HG03442 (cell line): ENCODE measurements at regions not wholly inside any gene's neighbourhood (a gene's known extent, or its start where the extent isn't known, plus 50 kb on each side); places are given as distances from the start of the nearest gene placed in this dataset.

Experiments
- ATAC-seq: cut with Tn5 transposase; IDR thresholded peaks from one replicate; pipeline ENCODE4 v1.9.1; 2021; ENCODE audit warnings: mild to moderate bottlenecking, moderate library complexity; ENCODE audit not compliant: unreplicated experiment

DNA sequence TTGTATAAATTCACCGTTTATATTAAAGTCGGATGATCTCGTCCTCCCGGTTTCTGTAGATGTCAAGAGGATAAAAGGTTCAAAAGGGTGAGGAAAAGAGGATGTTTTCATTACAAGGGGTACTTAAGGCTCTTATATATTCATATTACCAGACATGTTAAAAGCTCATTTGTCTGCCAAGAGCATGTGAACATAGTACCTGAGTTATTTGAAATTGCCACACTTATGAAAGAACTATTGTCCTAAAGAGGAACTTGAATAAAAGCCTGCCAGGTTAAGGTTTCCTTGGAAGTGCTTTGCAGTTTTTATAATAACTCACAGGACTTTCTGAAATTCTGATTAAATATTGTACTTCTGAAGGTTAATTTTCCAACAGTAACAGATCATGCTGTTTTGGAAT is 1915.1 kb downstream of the MAT2B start:
- no peak for ATAC-seq

DNA sequence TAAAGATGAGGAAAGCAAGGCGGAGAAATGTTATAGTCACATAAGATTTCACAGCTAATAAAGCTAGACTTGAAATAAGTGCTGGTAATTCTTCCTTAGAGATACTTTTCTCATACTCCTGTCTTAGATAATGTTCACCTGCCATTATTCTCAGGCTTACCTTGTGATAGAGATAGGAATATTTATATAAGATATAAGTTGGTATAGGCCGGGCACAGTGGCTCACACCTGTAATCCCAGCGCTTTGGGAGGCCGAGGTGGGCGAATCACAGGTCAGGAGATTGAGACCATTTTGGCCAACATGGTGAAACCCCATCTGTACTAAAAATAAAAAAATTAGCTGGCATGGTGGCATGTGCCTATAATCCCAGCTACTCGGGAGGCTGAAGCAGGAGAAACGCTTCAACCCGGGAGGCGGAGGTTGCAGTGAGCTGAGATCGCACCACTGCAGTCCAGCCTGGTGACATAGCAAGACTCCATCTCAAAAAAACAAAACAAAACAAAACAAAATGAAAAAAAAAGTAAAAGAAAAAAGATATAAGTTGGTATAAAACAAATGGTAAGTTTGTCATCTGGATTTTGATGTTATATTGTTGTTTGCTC is 1918.4 kb downstream of the MAT2B start:
- no peak for ATAC-seq

DNA sequence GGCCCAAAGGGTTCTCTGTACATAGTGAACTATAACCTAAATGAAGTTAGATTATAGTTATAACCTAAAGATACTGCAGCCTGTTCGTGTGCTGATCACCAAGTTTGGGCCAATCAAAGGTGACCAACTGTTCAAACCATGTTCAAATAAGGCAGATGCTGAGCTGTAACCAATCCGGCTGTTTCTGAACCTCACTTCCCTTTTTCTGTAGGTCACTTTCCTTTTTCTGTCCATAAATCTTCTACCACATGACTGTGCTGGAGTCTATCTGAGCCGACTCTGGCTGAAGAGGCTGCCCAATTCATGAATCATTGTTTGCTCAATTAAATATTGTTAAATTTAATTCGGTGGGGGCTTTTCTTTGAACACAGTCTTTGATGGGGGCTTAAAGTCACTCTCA is 1920.2 kb downstream of the MAT2B start:
- ATAC-seq = no peak

DNA sequence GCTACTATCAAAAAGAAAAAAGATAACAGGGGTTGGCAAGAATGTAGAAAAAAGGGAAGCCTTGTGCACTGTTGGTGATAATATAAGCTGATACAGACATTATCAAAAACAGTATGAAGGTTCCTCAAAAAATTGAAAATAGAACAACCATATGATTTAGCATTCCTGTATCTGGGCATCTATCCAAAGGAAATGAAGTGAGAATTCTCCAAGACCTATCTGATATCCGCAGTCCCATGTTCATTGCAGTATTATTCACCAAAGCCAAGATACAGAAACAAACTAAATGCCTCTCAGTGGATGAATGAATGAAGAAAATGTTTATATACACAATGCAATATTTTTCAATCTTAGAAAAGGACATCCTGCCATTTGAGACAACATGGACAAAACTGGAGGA is 1943.3 kb downstream of the MAT2B start:
- ATAC-seq = no peak

GRCh38 chr5:165457859-165458481 is 1952.6 kb downstream of the MAT2B start:
- ATAC-seq = peak; percentile 35

DNA sequence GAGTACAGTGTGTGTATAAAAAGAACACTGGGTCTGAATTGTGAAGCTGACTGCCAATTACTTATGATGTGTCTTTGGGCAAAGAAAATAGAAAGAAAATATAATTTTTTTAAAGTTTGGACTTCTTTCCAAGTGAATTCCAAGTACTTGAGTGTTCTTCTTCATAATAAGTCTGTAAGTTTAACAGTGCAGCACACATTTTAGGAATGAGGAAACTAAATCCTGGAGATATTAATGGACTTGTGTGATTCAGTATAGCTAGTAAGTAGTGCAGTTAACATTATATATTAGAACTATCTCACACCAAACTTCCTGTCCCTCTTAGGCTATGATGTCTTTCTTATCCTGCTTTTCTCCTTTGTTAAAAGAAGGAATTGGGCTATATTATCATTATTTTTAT is 1953.8 kb downstream of the MAT2B start:
- no peak for ATAC-seq

DNA sequence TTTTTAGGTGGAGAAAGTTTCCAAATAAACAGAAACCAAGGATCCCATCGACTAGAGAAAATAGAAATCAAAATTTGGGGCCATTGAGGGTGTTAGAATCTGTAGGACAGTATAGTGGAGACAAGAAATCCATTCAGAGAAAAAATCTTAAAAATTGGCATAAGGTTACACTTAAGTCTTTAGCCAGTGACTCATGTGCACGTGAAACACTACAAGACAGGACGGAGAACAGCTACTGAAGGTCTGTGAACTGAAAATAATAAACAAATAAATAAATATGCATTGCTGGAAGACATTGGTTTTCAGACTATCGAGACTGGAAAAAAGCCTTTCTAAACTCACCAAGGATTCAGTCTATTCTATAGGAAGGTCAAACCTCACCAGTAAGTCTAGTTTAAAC is 1955.5 kb downstream of the MAT2B start:
- ATAC-seq = no peak

DNA sequence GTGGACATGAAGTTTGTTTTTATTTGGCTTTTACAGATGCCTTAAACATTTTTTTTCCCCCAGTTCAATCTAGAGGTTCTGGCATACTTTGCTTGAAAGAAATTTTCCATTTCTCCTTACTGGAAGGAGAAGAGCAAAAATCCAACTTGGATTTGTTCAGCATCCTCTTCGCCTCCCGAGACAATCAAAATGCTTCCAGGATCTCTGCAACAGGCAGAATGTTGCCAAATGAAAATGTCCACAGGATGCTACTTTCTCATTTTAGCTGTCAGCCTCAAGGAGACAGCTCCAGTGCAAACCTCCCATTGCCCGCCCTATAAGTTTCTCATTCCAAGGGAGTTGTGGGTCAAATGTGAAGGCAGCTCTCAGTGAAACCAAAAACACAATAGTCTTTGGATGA is 1972.1 kb downstream of the MAT2B start:
- no peak for ATAC-seq

DNA sequence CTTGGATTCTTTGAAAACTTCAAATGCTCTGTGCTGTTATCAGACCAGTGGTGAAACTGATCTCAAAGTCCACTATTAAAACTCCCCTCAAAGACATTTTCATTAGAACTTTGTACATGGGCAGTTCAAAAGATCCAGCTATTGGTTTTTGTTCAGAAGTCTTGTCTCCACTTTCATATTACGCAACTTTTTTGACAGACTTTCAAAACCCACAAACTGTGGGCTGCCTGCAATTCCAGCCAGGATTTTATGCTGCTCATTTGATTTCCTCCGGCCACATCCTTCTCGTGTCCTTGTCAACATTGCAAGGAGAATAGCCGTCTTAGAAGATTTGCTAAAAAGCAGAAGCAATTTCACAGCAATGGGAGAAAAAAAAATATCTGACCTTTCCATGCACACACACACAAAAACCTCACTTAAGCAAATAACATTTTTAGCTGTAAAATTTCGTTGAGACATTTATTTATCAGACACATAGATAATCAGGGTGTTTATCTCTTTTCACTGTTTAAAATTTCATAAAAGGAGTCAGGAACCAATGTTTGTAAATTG is 1990.5 kb downstream of the MAT2B start:
- no peak for ATAC-seq

GRCh38 chr5:165497707-165498106 is 1992.3 kb downstream of the MAT2B start:
- ATAC-seq = no peak

GRCh38 chr5:165502893-165503691 is 1997.7 kb downstream of the MAT2B start:
- ATAC-seq = no peak

DNA sequence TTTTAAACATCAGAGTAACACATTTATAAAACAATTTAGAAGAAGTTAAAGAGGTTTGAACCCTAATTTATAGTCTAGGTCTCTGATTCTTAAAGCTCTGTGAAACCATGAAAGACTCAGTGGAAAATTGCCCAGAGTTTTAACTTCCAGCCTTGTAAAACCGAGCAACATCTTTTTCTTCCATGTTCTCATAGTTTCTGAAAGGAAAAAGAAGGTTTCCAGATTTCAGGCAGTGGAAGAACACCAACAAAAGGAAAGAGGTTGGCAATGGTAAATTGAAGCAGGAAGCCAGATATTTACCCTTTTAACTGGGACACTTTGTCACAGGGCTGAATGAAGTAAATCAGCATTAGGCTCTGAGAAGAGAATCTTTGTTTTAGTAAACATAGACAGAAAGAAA is 1999.3 kb downstream of the MAT2B start:
- ATAC-seq = no peak

DNA sequence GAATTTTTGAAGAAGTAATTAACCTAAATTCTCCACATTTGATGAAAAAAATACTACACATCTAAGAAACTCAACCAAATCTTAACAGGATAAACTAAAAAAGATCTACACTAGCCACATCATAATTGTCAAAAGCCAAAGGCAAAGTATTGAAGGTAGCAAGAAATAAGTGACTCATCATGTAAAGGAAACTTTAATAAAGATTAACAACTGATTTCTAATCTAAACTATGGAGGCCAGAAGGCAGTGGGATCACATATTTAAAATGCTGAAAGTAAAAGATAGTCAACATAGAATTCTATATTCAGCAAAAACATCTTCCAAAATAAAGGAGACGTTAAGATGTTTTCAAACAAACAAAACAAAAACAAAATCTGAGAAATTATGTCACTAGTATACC is 2002.9 kb downstream of the MAT2B start:
- no peak for ATAC-seq

GRCh38 chr5:165508861-165509260 is 2003.4 kb downstream of the MAT2B start:
- ATAC-seq = no peak

- ATAC-seq = no peak
Measured at GRCh38 chr5:165521816-165522610, 2016.6 kb downstream of the MAT2B start.

GRCh38 chr5:165525271-165525670 is 2019.9 kb downstream of the MAT2B start:
- ATAC-seq = no peak

- no peak for ATAC-seq
Measured at GRCh38 chr5:165526357-165526756, 2020.9 kb downstream of the MAT2B start.

- ATAC-seq = no peak
Measured at GRCh38 chr5:165527577-165527976, 2022.2 kb downstream of the MAT2B start.

- ATAC-seq = no peak
Measured at GRCh38 chr5:165538065-165538464, 2032.6 kb downstream of the MAT2B start.

- no peak for ATAC-seq
Measured at GRCh38 chr5:165559645-165560044, 2054.2 kb downstream of the MAT2B start.

GRCh38 chr5:165560648-165561047 is 2055.2 kb downstream of the MAT2B start:
- ATAC-seq = no peak
